CD4-positive, alpha-beta T cell treated with Interleukin-4 for 1 hour (primary cell): ENCODE measurements at regions not wholly inside any gene's neighbourhood (a gene's known extent, or its start where the extent isn't known, plus 50 kb on each side); places are given as distances from the start of the nearest gene placed in this dataset.
"Not testable (repeated sequence)": the region's sequence is repeated elsewhere in the genome, so short reads cannot be mapped to it uniquely, and the experiment has no call there.

Experiments
- DNase-seq, 2 donors: peaks; one replicate each; pipeline ENCODE4 v3.0.0-alpha.2; 2020 to 2022

- DNase-seq = no peak
Observed at GRCh38 chr13:44651724-44652123, 75.6 kb upstream of the TSC22D1 start.

- no peak for DNase-seq
Observed at GRCh38 chr13:44651209-44651608, 75.1 kb upstream of the TSC22D1 start.

DNA sequence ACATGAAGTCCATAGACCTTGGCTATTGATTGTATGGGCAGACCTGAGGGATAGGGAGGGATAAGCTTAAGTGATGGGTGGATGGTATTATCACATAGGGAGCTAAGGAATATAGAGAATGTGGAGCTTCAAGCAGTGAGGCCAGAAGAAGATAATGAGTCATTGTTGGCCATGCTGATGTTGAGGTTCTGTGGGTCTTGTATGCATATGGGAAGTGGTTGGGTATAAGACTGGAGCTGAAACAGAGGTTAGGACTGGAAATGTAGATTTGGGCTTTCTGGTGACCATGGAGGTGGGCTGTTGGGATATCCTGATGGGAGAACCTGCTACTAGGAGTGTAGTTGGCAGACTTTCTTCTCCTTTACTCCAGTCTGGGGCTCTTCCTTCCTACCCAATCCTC is 73.7 kb upstream of the TSC22D1 start:
- no peak for DNase-seq

- no peak for DNase-seq
Observed at GRCh38 chr13:44649104-44649428, 72.9 kb upstream of the TSC22D1 start.

- DNase-seq = peak in 1 of 2 donors; percentile 14
Observed at GRCh38 chr13:44648392-44649103, 72.4 kb upstream of the TSC22D1 start.

- not testable (repeated sequence) for DNase-seq
Observed at GRCh38 chr13:44647560-44647959, 71.4 kb upstream of the TSC22D1 start.

- no peak for DNase-seq
Observed at GRCh38 chr13:44646044-44646443, 69.9 kb upstream of the TSC22D1 start.

GRCh38 chr13:44643256-44643655 is 67.1 kb upstream of the TSC22D1 start:
- no peak for DNase-seq

DNA sequence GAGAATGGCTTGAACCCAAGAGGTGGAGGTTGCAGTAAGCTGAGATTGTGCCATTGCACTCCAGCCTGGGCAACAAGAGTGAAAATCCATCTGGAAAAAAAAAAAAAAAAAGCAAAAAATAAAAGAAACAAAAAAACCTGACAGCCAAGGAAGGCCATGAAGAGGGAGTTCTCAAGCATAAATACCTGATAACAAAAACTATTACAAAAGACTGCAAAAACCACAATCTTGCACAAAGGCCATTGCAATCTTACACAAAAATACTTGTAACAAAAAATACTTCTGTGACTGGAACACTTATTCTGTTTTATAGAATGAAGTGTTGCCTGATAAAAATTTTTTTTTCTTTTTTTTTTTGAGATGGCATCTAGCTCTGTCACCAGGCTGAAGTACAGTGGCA is 61.5 kb upstream of the TSC22D1 start:
- DNase-seq = no peak

GRCh38 chr13:44629465-44630183 is 53.5 kb upstream of the TSC22D1 start:
- DNase-seq = no peak

DNA sequence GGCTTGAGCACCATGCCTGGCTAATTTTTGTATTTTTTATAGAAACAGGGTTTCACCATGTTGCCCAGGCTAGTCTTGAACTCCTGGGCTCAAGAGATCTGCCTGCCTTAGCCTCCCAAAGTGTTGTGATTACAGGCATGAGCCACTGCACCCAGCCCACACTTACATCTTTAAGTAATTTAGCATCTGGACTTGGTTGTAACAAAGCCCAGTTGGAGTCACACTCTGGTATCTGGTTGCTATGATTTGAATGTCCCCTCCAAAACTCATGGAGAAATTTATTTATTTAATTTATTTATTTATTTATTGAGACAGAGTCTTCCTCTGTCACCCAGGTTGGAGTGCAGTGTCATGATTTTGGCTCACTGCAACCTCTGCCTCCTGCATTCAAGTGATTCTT is 52.7 kb upstream of the TSC22D1 start:
- not testable (repeated sequence) for DNase-seq

DNA sequence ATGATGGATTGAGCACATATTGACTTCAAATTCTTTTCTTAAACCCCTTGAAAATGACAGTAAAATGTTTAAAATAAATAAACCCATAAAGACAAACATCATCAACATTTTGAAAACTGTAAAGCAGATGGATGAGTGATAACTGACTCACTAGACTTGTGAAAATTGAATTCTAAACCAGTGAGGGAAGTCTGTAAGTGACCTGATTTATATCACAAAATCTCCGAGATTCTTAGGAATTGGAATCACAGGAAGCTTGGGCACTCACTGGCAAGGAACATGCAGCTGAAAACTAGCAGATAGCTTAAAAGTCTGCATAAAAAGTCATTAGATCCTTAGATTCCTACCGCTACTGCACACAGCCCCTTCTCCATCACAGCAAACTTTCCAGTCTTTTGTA is 51.3 kb upstream of the TSC22D1 start:
- no peak for DNase-seq

DNA sequence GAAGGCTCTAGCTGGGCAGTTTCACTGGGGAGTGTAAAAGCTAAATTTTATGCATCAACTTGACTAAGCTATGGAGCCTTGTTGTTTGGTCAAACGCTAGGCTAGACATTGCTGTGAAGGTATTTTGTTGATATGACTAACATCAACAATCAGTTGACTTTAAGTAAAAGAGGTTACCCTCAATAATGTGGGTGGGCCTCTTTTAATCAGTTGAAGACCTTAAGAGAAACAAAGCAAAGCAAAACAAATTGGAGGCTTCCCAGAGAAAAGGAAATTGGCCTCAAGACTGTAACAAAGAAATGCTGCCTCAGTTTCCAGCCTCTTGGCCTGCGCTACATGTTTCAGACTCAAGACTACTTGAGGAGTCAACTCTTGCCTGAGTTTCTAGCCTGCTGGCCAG is 50.0 kb upstream of the TSC22D1 start:
- DNase-seq = no peak
